HG02623 (cell line): ENCODE measurements at regions not wholly inside any gene's neighbourhood (a gene's known extent, or its start where the extent isn't known, plus 50 kb on each side); places are given as distances from the start of the nearest gene placed in this dataset.
"Not testable (repeated sequence)": the region's sequence is repeated elsewhere in the genome, so short reads cannot be mapped to it uniquely, and the experiment has no call there.

Experiments
- ATAC-seq: cut with Tn5 transposase; IDR thresholded peaks from one replicate; pipeline ENCODE4 v1.9.1; 2021; ENCODE audit warnings: moderate library complexity; ENCODE audit not compliant: unreplicated experiment

- no peak for ATAC-seq
Measured at GRCh38 chr9:105021917-105022316, 94.0 kb upstream of the ABCA1 start.

DNA sequence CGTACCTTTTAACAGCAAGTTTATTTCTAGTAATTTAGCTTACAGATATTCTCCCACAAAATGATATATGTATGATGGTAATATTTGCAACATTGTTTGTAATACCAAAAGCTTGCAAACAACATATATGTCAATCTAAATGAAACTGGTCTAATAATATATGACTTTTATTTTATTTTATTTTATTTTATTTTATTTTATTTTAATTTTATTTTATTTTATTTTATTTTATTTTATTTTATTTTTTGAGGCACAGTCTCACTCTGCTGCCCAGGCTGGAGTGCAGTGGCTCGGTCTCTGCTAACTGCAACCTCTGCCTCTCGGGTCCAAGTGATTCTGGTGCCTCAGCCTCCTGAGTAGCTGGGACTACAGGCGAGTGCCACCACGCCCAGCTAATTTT lies 94.6 kb upstream of the ABCA1 start:
- ATAC-seq, result not testable (repeated sequence)

DNA sequence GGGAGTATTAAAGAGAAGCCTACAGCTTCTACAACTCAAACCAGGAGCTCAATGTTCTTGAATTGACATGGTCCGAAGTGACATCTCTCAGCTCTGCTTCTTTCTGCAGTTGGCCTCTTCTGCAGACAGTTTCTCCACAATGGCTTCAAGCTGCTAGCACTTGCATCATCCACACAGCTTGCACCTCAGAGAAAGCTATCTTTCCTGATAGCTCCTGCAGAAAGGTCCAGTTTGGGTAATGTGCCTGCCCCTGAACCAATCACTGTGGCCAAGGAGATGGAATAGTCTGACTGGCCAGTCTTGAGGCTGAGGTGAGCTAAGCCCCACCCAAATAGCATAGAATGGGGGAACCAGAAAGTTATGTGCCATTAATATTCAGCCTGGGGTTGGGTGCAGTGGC lies 95.8 kb upstream of the ABCA1 start:
- ATAC-seq, result no peak

DNA sequence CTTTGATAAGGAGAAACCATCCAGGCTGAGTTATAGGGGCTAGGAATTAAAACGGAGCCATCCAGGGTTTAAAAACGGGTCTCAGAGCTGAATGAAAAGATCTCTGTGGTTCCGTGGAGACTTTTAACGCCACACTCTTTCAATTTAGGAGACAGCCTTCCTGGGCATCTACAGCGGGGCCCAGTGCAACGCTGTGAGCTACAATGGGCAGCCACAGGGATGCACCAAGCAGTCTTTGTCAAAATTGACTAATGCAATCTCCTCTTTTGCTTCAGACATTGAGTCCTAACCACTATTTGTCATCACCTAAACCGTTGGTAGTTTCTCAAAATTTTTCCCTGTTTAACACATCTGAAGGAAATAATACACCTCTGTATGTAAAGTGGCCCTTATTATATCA lies 96.6 kb upstream of the ABCA1 start:
- ATAC-seq, result no peak

GRCh38 chr9:105026451-105026850 lies 98.5 kb upstream of the ABCA1 start:
- no peak for ATAC-seq

DNA sequence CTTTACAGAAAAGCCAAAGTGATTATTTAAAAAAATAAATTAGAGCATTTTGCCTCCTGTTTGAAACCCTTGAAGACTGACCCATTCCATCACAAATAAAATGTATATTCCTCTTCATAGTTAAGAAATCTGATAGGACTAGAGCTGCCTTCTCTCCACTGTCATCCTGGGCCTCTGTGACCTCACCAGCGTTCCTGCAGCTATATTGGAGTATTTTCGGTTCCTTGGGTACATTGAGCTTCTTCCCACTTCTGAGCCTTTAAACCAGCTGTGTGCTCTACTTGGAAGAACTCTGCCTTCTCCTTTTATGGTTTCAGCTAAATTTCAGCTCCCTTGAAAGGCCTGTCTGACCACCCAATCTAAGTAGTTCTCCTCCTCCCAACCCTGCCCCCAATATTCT lies 99.1 kb upstream of the ABCA1 start:
- ATAC-seq, result no peak

DNA sequence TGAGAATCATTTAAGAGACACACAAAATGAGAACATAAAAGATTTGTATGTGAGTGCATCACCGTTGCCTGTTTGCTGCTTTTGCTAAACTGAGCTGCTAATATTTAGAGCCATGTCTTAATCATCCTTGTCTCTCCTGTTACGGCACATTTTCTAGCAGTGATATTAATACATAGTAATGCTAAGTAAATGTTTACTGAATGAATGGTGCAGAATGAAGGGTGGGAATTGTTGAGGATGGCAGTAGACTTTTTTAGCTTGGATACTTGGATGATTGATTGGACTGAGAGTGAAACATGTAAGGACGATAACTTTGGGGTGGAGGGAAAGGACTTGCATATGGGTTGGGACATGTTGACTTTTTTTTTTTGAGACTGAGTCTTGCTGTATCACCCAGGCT lies 102.3 kb upstream of the ABCA1 start:
- ATAC-seq, result no peak

DNA sequence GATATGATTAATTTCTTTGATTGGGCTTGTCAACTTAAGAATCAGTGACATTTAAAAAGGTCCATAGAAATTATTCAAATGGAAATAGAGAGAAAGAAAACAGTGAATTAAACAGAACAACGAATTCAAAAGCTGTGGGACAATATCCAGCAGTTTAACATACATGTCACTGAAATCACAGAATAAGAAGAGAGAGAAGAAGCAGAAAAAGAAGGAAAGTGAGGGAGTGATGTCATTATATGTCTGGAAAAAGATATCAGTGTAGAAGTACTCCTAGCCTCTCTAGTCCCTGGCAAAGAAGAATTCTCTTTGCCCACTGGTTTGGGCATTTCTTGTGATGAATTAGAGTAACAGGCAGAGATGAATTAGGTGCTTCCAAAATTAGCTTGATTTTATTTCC lies 109.2 kb upstream of the ABCA1 start:
- ATAC-seq, result no peak

DNA sequence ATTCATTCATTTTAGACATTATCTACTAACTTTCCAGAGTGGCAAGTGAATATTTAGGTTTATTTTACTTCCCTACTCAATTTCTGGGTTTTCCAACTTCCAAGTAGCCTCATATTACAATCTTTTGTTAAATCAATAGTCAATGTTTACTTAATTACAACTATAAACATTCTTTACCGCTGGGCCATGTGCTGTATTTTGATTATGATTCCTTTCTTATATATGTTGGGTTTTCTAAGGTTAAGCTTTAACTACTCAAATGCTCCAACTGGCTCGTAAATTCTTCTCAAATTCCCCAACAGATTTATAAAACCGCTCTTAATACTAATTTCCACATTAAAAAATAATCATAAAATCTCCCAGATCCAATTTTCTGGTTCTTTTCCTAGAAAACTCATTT lies 110.1 kb upstream of the ABCA1 start:
- ATAC-seq, result no peak

- no peak for ATAC-seq
Measured at GRCh38 chr9:105039175-105039799, 111.3 kb upstream of the ABCA1 start.

DNA sequence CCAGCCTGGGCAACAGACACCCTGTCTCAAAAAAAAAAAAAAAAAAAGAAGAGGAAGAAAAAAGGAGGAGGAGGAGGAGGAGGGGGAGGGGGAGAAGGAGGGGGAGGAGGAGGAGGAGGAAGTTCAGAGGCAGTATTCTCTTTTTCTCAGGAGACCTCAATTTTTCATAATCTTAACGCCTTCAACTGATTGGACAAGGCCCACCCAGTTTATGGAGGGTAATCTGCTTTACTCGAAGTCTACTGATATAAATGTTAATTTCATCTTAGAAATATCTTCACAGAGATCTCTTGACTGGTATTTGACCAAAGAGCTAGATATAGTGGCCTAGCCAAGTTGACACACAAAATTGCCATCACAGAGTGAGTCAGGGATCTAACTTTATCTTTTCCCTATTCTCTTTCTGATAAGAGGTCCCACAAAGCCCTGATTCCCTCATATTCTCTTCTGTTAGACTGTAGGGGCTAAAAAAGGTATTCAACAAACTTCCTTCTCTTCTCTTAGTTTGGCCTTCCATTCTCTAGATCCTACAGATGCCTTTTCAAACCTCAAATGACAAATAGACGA lies 115.5 kb upstream of the ABCA1 start:
- no peak for ATAC-seq

- ATAC-seq, result no peak
Measured at GRCh38 chr9:105044518-105044917, 116.6 kb upstream of the ABCA1 start.

DNA sequence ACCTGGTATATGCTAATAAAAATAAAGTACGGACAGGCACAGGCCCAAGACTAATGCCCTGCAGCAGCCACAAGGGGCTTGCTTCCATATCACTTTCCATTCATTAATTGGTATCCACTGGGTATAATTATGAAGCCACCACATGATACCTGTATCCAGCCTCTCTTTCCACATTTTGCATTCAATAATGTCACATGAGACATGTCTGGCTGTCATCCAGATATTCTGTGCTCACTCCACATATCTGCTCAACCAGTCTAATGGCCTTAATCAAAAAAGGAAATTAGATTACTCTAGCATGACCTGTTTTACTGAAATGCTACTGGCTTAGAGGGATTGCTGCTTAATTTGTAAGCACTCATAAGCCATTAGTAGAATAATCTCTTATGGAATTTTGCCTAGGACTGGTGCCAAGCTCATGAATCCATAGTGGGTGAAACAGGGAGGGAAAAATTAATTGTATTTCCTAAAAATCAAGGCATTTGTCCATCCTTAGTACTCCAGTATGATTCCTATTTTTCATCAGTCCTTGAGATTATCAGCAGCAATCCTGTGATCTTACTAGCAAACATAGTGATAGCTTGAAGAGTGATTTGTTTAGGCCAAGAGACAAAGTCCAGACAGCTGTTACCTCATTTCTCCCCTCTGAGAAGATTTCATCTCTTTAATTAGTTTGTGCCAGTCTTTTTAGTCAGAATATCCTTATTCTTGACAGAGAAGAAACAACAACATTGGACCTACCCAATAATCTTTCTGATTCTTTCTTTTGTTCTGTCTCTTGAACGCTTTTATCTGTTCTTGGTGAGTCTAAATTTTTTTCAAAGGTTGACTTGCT lies 119.2 kb upstream of the ABCA1 start:
- ATAC-seq, result no peak

DNA sequence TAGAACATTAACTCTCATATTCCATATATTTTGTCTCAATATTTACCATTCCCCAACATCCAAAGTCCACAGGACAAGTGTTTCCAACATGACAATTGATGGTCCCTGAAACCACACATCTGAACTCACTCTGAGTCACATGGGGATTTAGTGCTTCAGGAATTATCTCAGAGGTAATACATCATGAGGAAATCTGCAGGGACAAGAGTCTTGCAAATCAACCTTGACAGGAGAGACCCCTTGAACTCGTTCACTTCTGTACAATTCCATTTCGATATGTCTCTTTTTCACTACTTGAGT lies 119.7 kb upstream of the ABCA1 start:
- no peak for ATAC-seq

- no peak for ATAC-seq
Measured at GRCh38 chr9:105048331-105048730, 120.4 kb upstream of the ABCA1 start.

GRCh38 chr9:105050296-105050695 lies 122.3 kb upstream of the ABCA1 start:
- no peak for ATAC-seq

DNA sequence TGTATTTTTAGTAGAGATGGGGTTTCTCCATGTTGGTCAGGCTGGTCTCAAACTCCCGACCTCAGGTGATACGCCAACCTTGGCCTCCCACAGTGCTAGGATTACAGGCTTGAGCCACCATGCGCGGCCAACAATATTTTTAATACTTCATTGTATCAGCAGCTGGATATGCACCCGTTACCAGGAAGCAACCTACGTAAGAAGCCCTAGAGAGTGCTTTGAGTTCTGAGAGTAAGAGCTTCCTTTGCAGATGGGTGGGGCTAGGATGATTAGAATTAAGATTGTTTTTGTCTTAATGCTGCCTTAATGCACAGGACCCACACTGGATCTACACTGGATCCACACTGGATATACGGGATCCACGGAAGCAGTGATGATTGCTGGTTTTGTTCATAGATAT lies 123.9 kb upstream of the ABCA1 start:
- ATAC-seq, result no peak

DNA sequence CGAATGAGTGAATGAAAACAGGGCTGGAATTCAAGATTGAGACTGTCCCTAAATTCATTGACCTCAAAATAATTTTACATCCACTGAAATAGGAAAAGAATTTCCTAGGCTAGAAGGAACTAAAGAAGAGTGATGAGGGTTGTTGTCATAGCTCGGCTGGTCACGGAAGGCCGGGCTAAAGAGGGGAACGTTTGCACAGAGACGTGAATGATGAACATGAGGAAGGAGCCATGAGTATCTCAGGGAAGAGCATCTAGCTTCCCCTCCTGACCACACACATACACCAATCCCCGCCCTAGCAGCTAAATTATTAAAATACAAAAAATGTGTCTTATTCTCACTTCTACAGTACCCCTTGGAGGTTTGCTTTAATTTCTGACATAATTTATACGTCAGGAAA lies 124.4 kb upstream of the ABCA1 start:
- no peak for ATAC-seq

- ATAC-seq, result no peak
Measured at GRCh38 chr9:105053209-105053652, 125.3 kb upstream of the ABCA1 start.

DNA sequence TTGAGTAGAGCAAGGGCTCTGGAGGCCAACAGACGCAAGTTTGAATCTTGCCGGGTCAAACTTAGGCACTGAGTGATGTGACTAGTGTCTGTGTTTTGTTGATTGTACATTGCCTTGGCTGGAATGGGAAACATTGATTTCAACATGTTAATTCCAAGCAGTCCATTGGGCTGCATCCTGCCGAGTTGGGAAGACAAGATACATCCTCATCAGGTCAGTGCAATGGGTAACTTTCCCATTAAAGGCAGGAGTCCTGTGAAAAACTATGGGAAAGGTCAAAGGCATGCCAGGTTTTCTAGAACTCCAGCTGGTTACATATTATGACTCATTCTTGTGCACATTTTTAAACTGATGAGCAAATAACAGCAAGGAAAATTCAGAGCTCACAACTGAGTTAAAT lies 126.5 kb upstream of the ABCA1 start:
- ATAC-seq, result no peak

DNA sequence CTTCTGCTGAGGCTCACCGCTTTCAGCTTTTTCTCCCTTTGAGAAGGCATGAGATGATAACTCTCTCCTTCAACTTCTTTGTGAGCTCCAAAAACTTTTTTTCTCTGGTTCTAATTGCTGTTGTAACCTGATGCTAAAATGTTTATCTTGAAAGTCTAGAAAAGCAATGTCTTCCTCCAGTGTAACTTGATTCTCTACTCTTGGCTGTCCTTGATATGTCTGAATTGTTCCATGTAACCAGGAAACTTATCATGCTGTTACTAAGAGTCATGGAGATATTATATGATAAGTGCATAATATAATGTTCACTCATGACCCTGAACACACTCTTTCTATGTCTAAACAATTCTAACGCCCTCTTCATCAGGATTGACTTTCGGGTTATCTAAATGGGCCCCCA lies 128.0 kb upstream of the ABCA1 start:
- no peak for ATAC-seq

GRCh38 chr9:105057551-105057950 lies 129.6 kb upstream of the ABCA1 start:
- no peak for ATAC-seq

GRCh38 chr9:105059252-105059651 lies 131.3 kb upstream of the ABCA1 start:
- ATAC-seq, result no peak
